ENCODE measurements at regions not wholly inside any gene's neighbourhood (a gene's known extent, or its start where the extent isn't known, plus 50 kb on each side); places are given as distances from the start of the nearest gene placed in this dataset.
"Not testable (repeated sequence)": the region's sequence is repeated elsewhere in the genome, so short reads cannot be mapped to it uniquely, and the experiment has no call there.

- no peak overlapping the region for H3K27ac ChIP-seq
- TF ChIP-seq CTCF (IDR thresholded peaks at IDR 0.05): no peak
- DNase-seq (ENCODE audit: low spot score) (no peak), ATAC-seq (ENCODE audit: insufficient number of reproducible peaks, low FRiP score, low read depth) (no peak)
- peaks cover 4% of the 10 kb centered on the region for H3K9me3 ChIP-seq
- H3K27me3 ChIP-seq (replicated peaks; ENCODE audit: insufficient read depth): no peaks in the 10 kb centered on the region
- H3K36me3 ChIP-seq: no peaks in the 10 kb centered on the region
- no peaks in the 10 kb centered on the region for H3K4me1 ChIP-seq (ENCODE audit: control insufficient read depth in 1 of 2, low read depth in 2 of 2)
- no peak overlapping the region for H3K4me3 ChIP-seq
Observed at GRCh38 chr2:66145490-66145889, 289.4 kb upstream of the MEIS1 start.

- not testable (repeated sequence) for H3K27me3 ChIP-seq (replicated peaks; ENCODE audit: insufficient read depth); H3K27ac ChIP-seq; H3K4me1 ChIP-seq (ENCODE audit: control insufficient read depth in 1 of 2, low read depth in 2 of 2); H3K36me3 ChIP-seq; H3K4me3 ChIP-seq; DNase-seq (ENCODE audit: low spot score); H3K9me3 ChIP-seq; ATAC-seq (ENCODE audit: insufficient number of reproducible peaks, low FRiP score, low read depth)
Observed at GRCh38 chr2:66144324-66144723, 290.6 kb upstream of the MEIS1 start.

GRCh38 chr2:66137606-66138130, 297.3 kb upstream of the MEIS1 start:
- no peaks in the 10 kb centered on the region for H3K4me1 ChIP-seq (ENCODE audit: control insufficient read depth in 1 of 2, low read depth in 2 of 2)
- no peaks in the 10 kb centered on the region for H3K27me3 ChIP-seq (replicated peaks; ENCODE audit: insufficient read depth)
- no peak for TF ChIP-seq CTCF (IDR thresholded peaks at IDR 0.05)
- no peaks in the 10 kb centered on the region for H3K36me3 ChIP-seq
- H3K4me3 ChIP-seq: no peak overlapping the region
- DNase-seq (ENCODE audit: low spot score): no peak
- no peak for ATAC-seq (ENCODE audit: insufficient number of reproducible peaks, low FRiP score, low read depth)
- no peaks in the 10 kb centered on the region for H3K9me3 ChIP-seq
- no peak overlapping the region for H3K27ac ChIP-seq

GRCh38 chr2:66134138-66134701, 300.7 kb upstream of the MEIS1 start:
- no peak for TF ChIP-seq CTCF (IDR thresholded peaks at IDR 0.05)
- Histone ChIP-seq H3K4me3 (no peak overlapping the region), H3K27me3 (replicated peaks; ENCODE audit: insufficient read depth) (no peaks in the 10 kb centered on the region), H3K9me3 (no peaks in the 10 kb centered on the region), H3K4me1 (ENCODE audit: control insufficient read depth in 1 of 2, low read depth in 2 of 2) (no peaks in the 10 kb centered on the region), H3K27ac (no peak overlapping the region), H3K36me3 (no peaks in the 10 kb centered on the region)
- DNase-seq (ENCODE audit: low spot score) (no peak), ATAC-seq (ENCODE audit: insufficient number of reproducible peaks, low FRiP score, low read depth) (no peak)

- Histone ChIP-seq H3K27me3 (replicated peaks; ENCODE audit: insufficient read depth) (no peaks in the 10 kb centered on the region), H3K9me3 (no peaks in the 10 kb centered on the region), H3K36me3 (no peaks in the 10 kb centered on the region), H3K4me3 (no peak overlapping the region), H3K27ac (no peak overlapping the region), H3K4me1 (ENCODE audit: control insufficient read depth in 1 of 2, low read depth in 2 of 2) (no peaks in the 10 kb centered on the region)
- TF ChIP-seq CTCF (IDR thresholded peaks at IDR 0.05): no peak
- ATAC-seq (ENCODE audit: insufficient number of reproducible peaks, low FRiP score, low read depth) (no peak), DNase-seq (ENCODE audit: low spot score) (no peak)
Observed at GRCh38 chr2:66127656-66128055, 307.3 kb upstream of the MEIS1 start.

GRCh38 chr2:66127061-66127460, 307.9 kb upstream of the MEIS1 start:
- Histone ChIP-seq H3K4me1 (ENCODE audit: control insufficient read depth in 1 of 2, low read depth in 2 of 2) (no peaks in the 10 kb centered on the region), H3K27me3 (replicated peaks; ENCODE audit: insufficient read depth) (no peaks in the 10 kb centered on the region), H3K4me3 (no peak overlapping the region), H3K36me3 (no peaks in the 10 kb centered on the region), H3K9me3 (no peaks in the 10 kb centered on the region), H3K27ac (no peak overlapping the region)
- DNase-seq (ENCODE audit: low spot score) (no peak), ATAC-seq (ENCODE audit: insufficient number of reproducible peaks, low FRiP score, low read depth) (no peak)
- TF ChIP-seq CTCF (IDR thresholded peaks at IDR 0.05): no peak
